Keratinocyte (primary cell): ENCODE measurements at regions not wholly inside any gene's neighbourhood (a gene's known extent, or its start where the extent isn't known, plus 50 kb on each side); places are given as distances from the start of the nearest gene placed in this dataset.

ENCODE experiments used
- EZH2 ChIP-seq: IDR thresholded peaks from one replicate; pipeline ENCODE4 v1.6.1; 2012; ENCODE audit warnings: inconsistent platforms, mild to moderate bottlenecking, low read length, moderate library complexity
- TF ChIP-seq, protein P1 (sequence below), 3 experiments: IDR thresholded peaks in 1 of 3; conservative IDR thresholded peaks in 1 of 3; optimal IDR thresholded peaks in 1 of 3; 2 replicates in 2 of 3; 3 replicates in 1 of 3; pipeline versions ENCODE3 to v1.5.1; 2011; ENCODE audit warnings: low read length in 3 of 3, mild to moderate bottlenecking in 3 of 3, moderate library complexity in 2 of 3, control low read depth in 1 of 3, inconsistent platforms in 1 of 3; ENCODE audit not compliant: insufficient read depth in 2 of 3; ENCODE audit errors: extremely low read depth in 1 of 3

GRCh38 chr12:115149685-115150378 is 465.9 kb upstream of the TBX3 start:
- TF ChIP-seq, protein P1, sequence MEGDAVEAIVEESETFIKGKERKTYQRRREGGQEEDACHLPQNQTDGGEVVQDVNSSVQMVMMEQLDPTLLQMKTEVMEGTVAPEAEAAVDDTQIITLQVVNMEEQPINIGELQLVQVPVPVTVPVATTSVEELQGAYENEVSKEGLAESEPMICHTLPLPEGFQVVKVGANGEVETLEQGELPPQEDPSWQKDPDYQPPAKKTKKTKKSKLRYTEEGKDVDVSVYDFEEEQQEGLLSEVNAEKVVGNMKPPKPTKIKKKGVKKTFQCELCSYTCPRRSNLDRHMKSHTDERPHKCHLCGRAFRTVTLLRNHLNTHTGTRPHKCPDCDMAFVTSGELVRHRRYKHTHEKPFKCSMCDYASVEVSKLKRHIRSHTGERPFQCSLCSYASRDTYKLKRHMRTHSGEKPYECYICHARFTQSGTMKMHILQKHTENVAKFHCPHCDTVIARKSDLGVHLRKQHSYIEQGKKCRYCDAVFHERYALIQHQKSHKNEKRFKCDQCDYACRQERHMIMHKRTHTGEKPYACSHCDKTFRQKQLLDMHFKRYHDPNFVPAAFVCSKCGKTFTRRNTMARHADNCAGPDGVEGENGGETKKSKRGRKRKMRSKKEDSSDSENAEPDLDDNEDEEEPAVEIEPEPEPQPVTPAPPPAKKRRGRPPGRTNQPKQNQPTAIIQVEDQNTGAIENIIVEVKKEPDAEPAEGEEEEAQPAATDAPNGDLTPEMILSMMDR (optimal IDR thresholded peaks at IDR 0.05 in 1 of 3, IDR thresholded peaks at IDR 0.05 in 1 of 3, conservative IDR thresholded peaks at IDR 0.05 in 1 of 3; ENCODE audit: extremely low read depth in 1 of 3, insufficient read depth in 2 of 3, low read length in 3 of 3), result no peak
- no peak for TF ChIP-seq EZH2
